ENCODE measurements at regions not wholly inside any gene's neighbourhood (a gene's known extent, or its start where the extent isn't known, plus 50 kb on each side); places are given as distances from the start of the nearest gene placed in this dataset.
"Not testable (repeated sequence)": the region's sequence is repeated elsewhere in the genome, so short reads cannot be mapped to it uniquely, and the experiment has no call there.

GRCh38 chr22:10735075-10735474 is 4792.9 kb upstream of the OR11H1 start:
- not testable (repeated sequence) for H3K36me3 ChIP-seq (ENCODE audit: control insufficient read depth, insufficient read depth, low read length); H3K27me3 ChIP-seq (ENCODE audit: control insufficient read depth, insufficient read depth, low read length, poor library complexity, severe bottlenecking); H3K27ac ChIP-seq (ENCODE audit: insufficient read depth, low read depth, low read length, poor library complexity, severe bottlenecking); H3K4me1 ChIP-seq (ENCODE audit: control insufficient read depth, insufficient read depth, low read length); H3K4me3 ChIP-seq (ENCODE audit: insufficient read depth, low read depth, low read length)
- H3K9me3 ChIP-seq (ENCODE audit: control insufficient read depth, low read length) = peaks cover 33% of the 10 kb centered on the region
- WGBS, 2 experiments = 57 to 66% methylated on average over 2 of the region's 2 CpGs

- not testable (repeated sequence) for H3K27me3 ChIP-seq (ENCODE audit: control insufficient read depth, insufficient read depth, low read length, poor library complexity, severe bottlenecking); H3K36me3 ChIP-seq (ENCODE audit: control insufficient read depth, insufficient read depth, low read length); H3K4me1 ChIP-seq (ENCODE audit: control insufficient read depth, insufficient read depth, low read length); H3K27ac ChIP-seq (ENCODE audit: insufficient read depth, low read depth, low read length, poor library complexity, severe bottlenecking); H3K4me3 ChIP-seq (ENCODE audit: insufficient read depth, low read depth, low read length)
- H3K9me3 ChIP-seq (ENCODE audit: control insufficient read depth, low read length) = peaks cover 26% of the 10 kb centered on the region
- WGBS, 2 experiments = 90 to 100% methylated on average over 1 to 2 of the region's 2 CpGs
These were observed 4791.1 kb upstream of the OR11H1 start for GRCh38 chr22:10736879-10737278.

GRCh38 chr22:10737931-10738330 is 4790.1 kb upstream of the OR11H1 start:
- H3K36me3 ChIP-seq (ENCODE audit: control insufficient read depth, insufficient read depth, low read length); H3K4me1 ChIP-seq (ENCODE audit: control insufficient read depth, insufficient read depth, low read length); H3K27ac ChIP-seq (ENCODE audit: insufficient read depth, low read depth, low read length, poor library complexity, severe bottlenecking); H3K4me3 ChIP-seq (ENCODE audit: insufficient read depth, low read depth, low read length); H3K27me3 ChIP-seq (ENCODE audit: control insufficient read depth, insufficient read depth, low read length, poor library complexity, severe bottlenecking): not testable (repeated sequence)
- WGBS, 2 experiments = 76 to 85% methylated on average over 2 of the region's 2 CpGs
- H3K9me3 ChIP-seq (ENCODE audit: control insufficient read depth, low read length) = peaks cover 22% of the 10 kb centered on the region

- WGBS, 2 experiments = 83 to 87% methylated on average over 30 of the region's 30 CpGs
- Histone ChIP-seq H3K4me1 (ENCODE audit: control insufficient read depth, insufficient read depth, low read length) (no peaks in the 10 kb centered on the region), H3K4me3 (ENCODE audit: insufficient read depth, low read depth, low read length) (no peak overlapping the region), H3K9me3 (ENCODE audit: control insufficient read depth, low read length) (peaks cover 17% of the 10 kb centered on the region), H3K27ac (ENCODE audit: insufficient read depth, low read depth, low read length, poor library complexity, severe bottlenecking) (no peak overlapping the region), H3K36me3 (ENCODE audit: control insufficient read depth, insufficient read depth, low read length) (no peaks in the 10 kb centered on the region), H3K27me3 (ENCODE audit: control insufficient read depth, insufficient read depth, low read length, poor library complexity, severe bottlenecking) (no peaks in the 10 kb centered on the region)
These were observed 4786.8 kb upstream of the OR11H1 start for GRCh38 chr22:10741210-10741609.

GRCh38 chr22:10741776-10742630 is 4786.0 kb upstream of the OR11H1 start:
- 85 to 86% methylated on average over 75 to 76 of the region's 76 CpGs for WGBS, 2 experiments
- H3K27me3 ChIP-seq (ENCODE audit: control insufficient read depth, insufficient read depth, low read length, poor library complexity, severe bottlenecking); H3K4me1 ChIP-seq (ENCODE audit: control insufficient read depth, insufficient read depth, low read length); H3K36me3 ChIP-seq (ENCODE audit: control insufficient read depth, insufficient read depth, low read length); H3K27ac ChIP-seq (ENCODE audit: insufficient read depth, low read depth, low read length, poor library complexity, severe bottlenecking); H3K4me3 ChIP-seq (ENCODE audit: insufficient read depth, low read depth, low read length): not testable (repeated sequence)
- peaks cover 17% of the 10 kb centered on the region for H3K9me3 ChIP-seq (ENCODE audit: control insufficient read depth, low read length)

GRCh38 chr22:10746382-10746781 is 4781.6 kb upstream of the OR11H1 start:
- peaks cover 18% of the 10 kb centered on the region for H3K9me3 ChIP-seq (ENCODE audit: control insufficient read depth, low read length)
- not testable (repeated sequence) for H3K27ac ChIP-seq (ENCODE audit: insufficient read depth, low read depth, low read length, poor library complexity, severe bottlenecking); H3K36me3 ChIP-seq (ENCODE audit: control insufficient read depth, insufficient read depth, low read length); H3K4me3 ChIP-seq (ENCODE audit: insufficient read depth, low read depth, low read length); H3K4me1 ChIP-seq (ENCODE audit: control insufficient read depth, insufficient read depth, low read length); H3K27me3 ChIP-seq (ENCODE audit: control insufficient read depth, insufficient read depth, low read length, poor library complexity, severe bottlenecking)
- WGBS, 2 experiments = 71 to 82% methylated on average over 5 of the region's 5 CpGs

- not testable (repeated sequence) for H3K27me3 ChIP-seq (ENCODE audit: control insufficient read depth, insufficient read depth, low read length, poor library complexity, severe bottlenecking); H3K4me3 ChIP-seq (ENCODE audit: insufficient read depth, low read depth, low read length); H3K27ac ChIP-seq (ENCODE audit: insufficient read depth, low read depth, low read length, poor library complexity, severe bottlenecking); H3K4me1 ChIP-seq (ENCODE audit: control insufficient read depth, insufficient read depth, low read length); H3K36me3 ChIP-seq (ENCODE audit: control insufficient read depth, insufficient read depth, low read length)
- H3K9me3 ChIP-seq (ENCODE audit: control insufficient read depth, low read length) = peaks cover 17% of the 10 kb centered on the region
- WGBS, 2 experiments = 52 to 58% methylated on average over 6 of the region's 6 CpGs
These were observed 4780.8 kb upstream of the OR11H1 start for GRCh38 chr22:10747227-10747626.

- not testable (repeated sequence) for H3K4me1 ChIP-seq (ENCODE audit: control insufficient read depth, insufficient read depth, low read length); H3K4me3 ChIP-seq (ENCODE audit: insufficient read depth, low read depth, low read length); H3K27ac ChIP-seq (ENCODE audit: insufficient read depth, low read depth, low read length, poor library complexity, severe bottlenecking); H3K27me3 ChIP-seq (ENCODE audit: control insufficient read depth, insufficient read depth, low read length, poor library complexity, severe bottlenecking); H3K36me3 ChIP-seq (ENCODE audit: control insufficient read depth, insufficient read depth, low read length)
- peaks cover 15% of the 10 kb centered on the region for H3K9me3 ChIP-seq (ENCODE audit: control insufficient read depth, low read length)
These were observed 4779.2 kb upstream of the OR11H1 start for GRCh38 chr22:10748751-10749150.

- H3K27me3 ChIP-seq (ENCODE audit: control insufficient read depth, insufficient read depth, low read length, poor library complexity, severe bottlenecking); H3K4me3 ChIP-seq (ENCODE audit: insufficient read depth, low read depth, low read length); H3K4me1 ChIP-seq (ENCODE audit: control insufficient read depth, insufficient read depth, low read length); H3K36me3 ChIP-seq (ENCODE audit: control insufficient read depth, insufficient read depth, low read length); H3K27ac ChIP-seq (ENCODE audit: insufficient read depth, low read depth, low read length, poor library complexity, severe bottlenecking): not testable (repeated sequence)
- 43 to 49% methylated on average over 2 of the region's 2 CpGs for WGBS, 2 experiments
- H3K9me3 ChIP-seq (ENCODE audit: control insufficient read depth, low read length) = peaks cover 16% of the 10 kb centered on the region
These were observed 4778.6 kb upstream of the OR11H1 start for GRCh38 chr22:10749423-10749822.

- not testable (repeated sequence) for H3K27ac ChIP-seq (ENCODE audit: insufficient read depth, low read depth, low read length, poor library complexity, severe bottlenecking); H3K4me1 ChIP-seq (ENCODE audit: control insufficient read depth, insufficient read depth, low read length); H3K36me3 ChIP-seq (ENCODE audit: control insufficient read depth, insufficient read depth, low read length); H3K4me3 ChIP-seq (ENCODE audit: insufficient read depth, low read depth, low read length); H3K27me3 ChIP-seq (ENCODE audit: control insufficient read depth, insufficient read depth, low read length, poor library complexity, severe bottlenecking)
- 63 to 81% methylated on average over 1 of the region's 1 CpG for WGBS, 2 experiments
- H3K9me3 ChIP-seq (ENCODE audit: control insufficient read depth, low read length) = peaks cover 16% of the 10 kb centered on the region
These were observed 4774.4 kb upstream of the OR11H1 start for GRCh38 chr22:10753566-10753965.

GRCh38 chr22:10755350-10755749 is 4772.6 kb upstream of the OR11H1 start:
- not testable (repeated sequence) for H3K27ac ChIP-seq (ENCODE audit: insufficient read depth, low read depth, low read length, poor library complexity, severe bottlenecking); H3K4me1 ChIP-seq (ENCODE audit: control insufficient read depth, insufficient read depth, low read length); H3K4me3 ChIP-seq (ENCODE audit: insufficient read depth, low read depth, low read length); H3K36me3 ChIP-seq (ENCODE audit: control insufficient read depth, insufficient read depth, low read length); H3K9me3 ChIP-seq (ENCODE audit: control insufficient read depth, low read length); H3K27me3 ChIP-seq (ENCODE audit: control insufficient read depth, insufficient read depth, low read length, poor library complexity, severe bottlenecking)
- WGBS, 2 experiments = 42 to 54% methylated on average over 3 of the region's 3 CpGs

Measured in ectodermal cell (in vitro differentiated cells).